Fibroblast of upper back skin (primary cell): ENCODE measurements at regions not wholly inside any gene's neighbourhood (a gene's known extent, or its start where the extent isn't known, plus 50 kb on each side); places are given as distances from the start of the nearest gene placed in this dataset.
"Not testable (repeated sequence)": the region's sequence is repeated elsewhere in the genome, so short reads cannot be mapped to it uniquely, and the experiment has no call there.

Experiments
- DNase-seq: peaks from one replicate; pipeline ENCODE4 v3.0.0-alpha.2; 2013

- no peak for DNase-seq
Measured at GRCh38 chr11:122604621-122605020, 50.9 kb upstream of the UBASH3B start.

GRCh38 chr11:122601141-122602125 is 54.1 kb upstream of the UBASH3B start:
- peak; percentile 97 for DNase-seq

- DNase-seq: no peak
Measured at GRCh38 chr11:122600290-122600689, 55.2 kb upstream of the UBASH3B start.

GRCh38 chr11:122599434-122599833 is 56.1 kb upstream of the UBASH3B start:
- no peak for DNase-seq

GRCh38 chr11:122598971-122599370 is 56.6 kb upstream of the UBASH3B start:
- peak; percentile 62 for DNase-seq

GRCh38 chr11:122597511-122597910 is 58.0 kb upstream of the UBASH3B start:
- DNase-seq: no peak

- DNase-seq: peak; percentile 72
Measured at GRCh38 chr11:122594986-122595645, 60.4 kb upstream of the UBASH3B start.

- peak; percentile 33 for DNase-seq
Measured at GRCh38 chr11:122593473-122594420, 61.8 kb upstream of the UBASH3B start.

- no peak for DNase-seq
Measured at GRCh38 chr11:122592641-122593040, 62.9 kb upstream of the UBASH3B start.

- no peak for DNase-seq
Measured at GRCh38 chr11:122584670-122585069, 70.9 kb upstream of the UBASH3B start.

- not testable (repeated sequence) for DNase-seq
Measured at GRCh38 chr11:122580071-122580470, 75.5 kb upstream of the UBASH3B start.

- DNase-seq: peak; percentile 16
Measured at GRCh38 chr11:122578171-122578825, 77.2 kb upstream of the UBASH3B start.

GRCh38 chr11:122572592-122572991 is 82.9 kb upstream of the UBASH3B start:
- peak; percentile 46 for DNase-seq

GRCh38 chr11:122563761-122564160 is 91.8 kb upstream of the UBASH3B start:
- no peak for DNase-seq

- DNase-seq: peak; percentile 8
Measured at GRCh38 chr11:122559734-122560382, 95.7 kb upstream of the UBASH3B start.

- not testable (repeated sequence) for DNase-seq
Measured at GRCh38 chr11:122559218-122559617, 96.3 kb upstream of the UBASH3B start.

GRCh38 chr11:122557163-122557562 is 98.4 kb upstream of the UBASH3B start:
- DNase-seq: not testable (repeated sequence)

- peak; percentile 32 for DNase-seq
Measured at GRCh38 chr11:122556605-122557004, 98.9 kb upstream of the UBASH3B start.

- DNase-seq: no peak
Measured at GRCh38 chr11:122538060-122538459, 117.5 kb upstream of the UBASH3B start.

- no peak for DNase-seq
Measured at GRCh38 chr11:122524898-122525297, 130.6 kb upstream of the UBASH3B start.
